EL (cell line): ENCODE measurements at regions not wholly inside any gene's neighbourhood (a gene's known extent, or its start where the extent isn't known, plus 50 kb on each side); places are given as distances from the start of the nearest gene placed in this dataset.

Source experiments
- DNase-seq: peaks from one replicate; pipeline ENCODE4 v3.0.0-alpha.2; 2016

- DNase-seq, result no peak
Observed at GRCh38 chr5:174338185-174339010, 292.9 kb downstream of the NSG2 start.

- no peak for DNase-seq
Observed at GRCh38 chr5:174339130-174339529, 293.6 kb downstream of the NSG2 start.

GRCh38 chr5:174340226-174340625 is 294.7 kb downstream of the NSG2 start:
- DNase-seq, result peak; percentile 38

- no peak for DNase-seq
Observed at GRCh38 chr5:174342696-174343095, 297.2 kb downstream of the NSG2 start.

- DNase-seq, result no peak
Observed at GRCh38 chr5:174343826-174344225, 298.3 kb downstream of the NSG2 start.

- DNase-seq, result no peak
Observed at GRCh38 chr5:174344335-174344734, 298.8 kb downstream of the NSG2 start.

GRCh38 chr5:174347183-174347582 is 301.7 kb downstream of the NSG2 start:
- no peak for DNase-seq

GRCh38 chr5:174348311-174348981 is 302.9 kb downstream of the NSG2 start:
- no peak for DNase-seq

- no peak for DNase-seq
Observed at GRCh38 chr5:174352681-174353080, 307.2 kb downstream of the NSG2 start.

GRCh38 chr5:174354571-174354970 is 309.1 kb downstream of the NSG2 start:
- DNase-seq, result no peak

GRCh38 chr5:174355208-174355612 is 309.7 kb downstream of the NSG2 start:
- peak; percentile 90 for DNase-seq

GRCh38 chr5:174355995-174356394 is 310.5 kb downstream of the NSG2 start:
- DNase-seq, result no peak

GRCh38 chr5:174356536-174356935 is 311.0 kb downstream of the NSG2 start:
- no peak for DNase-seq

GRCh38 chr5:174358276-174358675 is 312.8 kb downstream of the NSG2 start:
- DNase-seq, result no peak

- DNase-seq, result no peak
Observed at GRCh38 chr5:174359071-174359470, 313.6 kb downstream of the NSG2 start.

GRCh38 chr5:174362514-174362913 is 317.0 kb downstream of the NSG2 start:
- no peak for DNase-seq

GRCh38 chr5:174363934-174364333 is 318.4 kb downstream of the NSG2 start:
- no peak for DNase-seq

GRCh38 chr5:174364676-174365075 is 319.2 kb downstream of the NSG2 start:
- DNase-seq, result no peak

GRCh38 chr5:174371600-174372094 is 326.1 kb downstream of the NSG2 start:
- peak; percentile 80 for DNase-seq

- DNase-seq, result no peak
Observed at GRCh38 chr5:174374206-174374605, 328.7 kb downstream of the NSG2 start.

GRCh38 chr5:174376056-174376455 is 330.6 kb downstream of the NSG2 start:
- DNase-seq, result no peak

- DNase-seq, result no peak
Observed at GRCh38 chr5:174376726-174377373, 331.3 kb downstream of the NSG2 start.

GRCh38 chr5:174378121-174378874 is 332.8 kb downstream of the NSG2 start:
- no peak for DNase-seq
